ENCODE measurements at regions not wholly inside any gene's neighbourhood (a gene's known extent, or its start where the extent isn't known, plus 50 kb on each side); places are given as distances from the start of the nearest gene placed in this dataset.

- Histone ChIP-seq H3K27ac (no peak overlapping the region), H3K36me3 (replicated peaks in 1 of 2; ENCODE audit: insufficient read depth in 1 of 2, low read depth in 2 of 2) (no peaks in the 10 kb centered on the region), H3K4me3 (no peak overlapping the region), H3K27me3 (no peaks in the 10 kb centered on the region), H3K9me3 (no peaks in the 10 kb centered on the region), H3K4me1 (no peaks in the 10 kb centered on the region)
- TF ChIP-seq POLR2A (IDR thresholded peaks at IDR 0.05): no peak
- TF ChIP-seq CTCF (IDR thresholded peaks at IDR 0.05): no peak
- 69 to 81% methylated on average over 7 of the region's 7 CpGs for WGBS, 2 donors
- ATAC-seq (no peak), DNase-seq (no peak)
- intact Hi-C loops (cut with DNase I): no loop called here
These were observed 359.0 kb downstream of the SEC23A start for GRCh38 chr14:38743966-38744584.

DNA sequence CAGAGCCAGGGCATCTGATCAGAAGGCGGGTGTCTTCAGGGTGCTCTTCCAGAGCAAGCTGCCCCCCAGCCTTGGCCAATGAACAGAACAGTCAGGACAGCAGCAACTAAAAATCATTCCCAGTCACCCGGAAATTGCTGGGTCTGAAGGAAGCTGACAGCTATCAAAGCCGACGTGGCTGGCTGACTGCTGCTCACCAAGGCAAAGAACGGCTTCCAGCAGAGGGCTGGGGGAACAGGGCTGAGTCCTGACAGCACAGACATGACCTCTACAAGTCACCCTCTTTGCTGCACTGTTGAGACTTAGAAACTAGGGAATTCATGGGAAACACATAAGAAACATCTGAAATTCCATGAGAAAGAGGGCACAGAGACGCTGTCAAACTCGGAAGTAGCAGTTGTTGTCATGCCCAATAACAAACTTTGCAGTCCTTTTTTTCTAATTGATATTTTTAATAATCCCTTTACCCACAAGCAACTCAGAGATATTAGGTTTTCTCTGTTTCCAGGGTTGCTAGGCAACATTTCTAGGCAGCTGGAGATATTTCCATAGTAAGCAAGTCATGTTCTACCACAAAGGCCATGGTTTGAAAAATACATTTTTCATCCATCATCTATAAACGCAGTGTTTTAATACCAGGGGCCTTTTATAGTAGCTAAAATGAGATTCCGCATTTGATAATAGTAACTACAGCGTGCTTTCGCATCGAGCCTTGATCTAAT lies 365.2 kb downstream of the SEC23A start:
- intact Hi-C loops (cut with DNase I): no loop called here
- H3K27me3 ChIP-seq: no peaks in the 10 kb centered on the region
- no peak for ATAC-seq
- no peak overlapping the region for H3K27ac ChIP-seq
- no peak for DNase-seq
- TF ChIP-seq POLR2A (IDR thresholded peaks at IDR 0.05) (no peak), CTCF (IDR thresholded peaks at IDR 0.05) (no peak)
- H3K36me3 ChIP-seq (replicated peaks in 1 of 2; ENCODE audit: insufficient read depth in 1 of 2, low read depth in 2 of 2): no peaks in the 10 kb centered on the region
- no peak overlapping the region for H3K4me3 ChIP-seq
- H3K9me3 ChIP-seq: no peaks in the 10 kb centered on the region
- no peaks in the 10 kb centered on the region for H3K4me1 ChIP-seq
- 70 to 73% methylated on average over 12 of the region's 12 CpGs for WGBS, 2 donors

GRCh38 chr14:38735005-38735404 lies 368.0 kb downstream of the SEC23A start:
- no peak for TF ChIP-seq POLR2A (IDR thresholded peaks at IDR 0.05)
- TF ChIP-seq CTCF (IDR thresholded peaks at IDR 0.05): no peak
- no peak overlapping the region for H3K27ac ChIP-seq
- no peak for ATAC-seq
- no peak overlapping the region for H3K4me3 ChIP-seq
- no peaks in the 10 kb centered on the region for H3K36me3 ChIP-seq (replicated peaks in 1 of 2; ENCODE audit: insufficient read depth in 1 of 2, low read depth in 2 of 2)
- intact Hi-C loops (cut with DNase I): no loop called here
- 53 to 58% methylated on average over 5 of the region's 5 CpGs for WGBS, 2 donors
- no peak for DNase-seq
- H3K4me1 ChIP-seq: no peaks in the 10 kb centered on the region
- H3K9me3 ChIP-seq: no peaks in the 10 kb centered on the region
- H3K27me3 ChIP-seq: no peaks in the 10 kb centered on the region

DNA sequence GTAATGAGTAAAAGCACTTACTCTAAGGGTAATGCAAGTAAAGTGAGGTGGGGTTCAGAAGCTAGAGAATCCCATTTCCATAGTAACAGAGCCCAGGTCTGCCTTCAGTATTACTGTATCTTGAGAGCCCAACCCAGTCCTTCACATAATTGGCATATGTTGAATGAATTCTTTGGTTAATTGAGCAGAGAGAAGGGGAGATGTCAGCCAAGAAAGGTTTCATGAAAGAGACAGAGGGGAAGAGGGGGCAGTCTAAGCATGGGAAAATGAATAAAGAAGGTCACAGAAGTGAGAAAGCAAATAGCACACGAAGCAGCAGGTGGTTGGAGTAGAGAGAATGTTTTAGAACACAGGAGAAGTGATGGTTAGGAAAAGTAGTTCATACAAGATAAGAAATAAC lies 371.1 kb downstream of the SEC23A start:
- intact Hi-C loops (cut with DNase I): no loop called here
- H3K36me3 ChIP-seq (replicated peaks in 1 of 2; ENCODE audit: insufficient read depth in 1 of 2, low read depth in 2 of 2): no peaks in the 10 kb centered on the region
- no peak overlapping the region for H3K27ac ChIP-seq

More for the DNA sequence above, 371.1 kb downstream of the SEC23A start:
- Histone ChIP-seq H3K4me1 (no peaks in the 10 kb centered on the region), H3K4me3 (no peak overlapping the region), H3K9me3 (no peaks in the 10 kb centered on the region), H3K27me3 (no peaks in the 10 kb centered on the region)
- WGBS, 2 donors: 50 to 58% methylated on average over 1 of the region's 1 CpG
- no peak for TF ChIP-seq CTCF (IDR thresholded peaks at IDR 0.05)
- no peak for TF ChIP-seq POLR2A (IDR thresholded peaks at IDR 0.05)
- ATAC-seq: no peak
- DNase-seq: no peak

Data from body of pancreas (tissue), 4 donors.